ENCODE measurements at regions not wholly inside any gene's neighbourhood (a gene's known extent, or its start where the extent isn't known, plus 50 kb on each side); places are given as distances from the start of the nearest gene placed in this dataset.

DNA sequence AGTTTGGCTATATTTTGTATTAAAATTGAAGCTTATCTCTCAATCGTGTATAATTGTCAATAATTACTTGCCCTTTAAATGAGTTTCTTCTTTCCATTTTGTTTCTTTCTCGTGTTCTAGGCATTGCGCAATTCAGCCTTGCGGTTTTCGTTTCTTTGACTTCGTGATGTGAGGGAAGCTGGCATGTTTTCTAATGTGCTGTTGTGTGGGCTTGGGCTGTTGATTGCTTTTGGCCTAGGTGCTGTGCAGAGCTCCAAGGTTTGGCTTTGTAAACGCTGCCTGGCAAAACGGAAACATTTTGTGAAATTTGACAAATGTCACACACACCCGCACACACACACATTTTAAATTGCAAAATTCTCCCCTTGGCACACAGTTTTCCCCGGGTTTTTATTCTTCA lies 242.6 kb upstream of the TCF4 start:
- TF ChIP-seq, protein P1, sequence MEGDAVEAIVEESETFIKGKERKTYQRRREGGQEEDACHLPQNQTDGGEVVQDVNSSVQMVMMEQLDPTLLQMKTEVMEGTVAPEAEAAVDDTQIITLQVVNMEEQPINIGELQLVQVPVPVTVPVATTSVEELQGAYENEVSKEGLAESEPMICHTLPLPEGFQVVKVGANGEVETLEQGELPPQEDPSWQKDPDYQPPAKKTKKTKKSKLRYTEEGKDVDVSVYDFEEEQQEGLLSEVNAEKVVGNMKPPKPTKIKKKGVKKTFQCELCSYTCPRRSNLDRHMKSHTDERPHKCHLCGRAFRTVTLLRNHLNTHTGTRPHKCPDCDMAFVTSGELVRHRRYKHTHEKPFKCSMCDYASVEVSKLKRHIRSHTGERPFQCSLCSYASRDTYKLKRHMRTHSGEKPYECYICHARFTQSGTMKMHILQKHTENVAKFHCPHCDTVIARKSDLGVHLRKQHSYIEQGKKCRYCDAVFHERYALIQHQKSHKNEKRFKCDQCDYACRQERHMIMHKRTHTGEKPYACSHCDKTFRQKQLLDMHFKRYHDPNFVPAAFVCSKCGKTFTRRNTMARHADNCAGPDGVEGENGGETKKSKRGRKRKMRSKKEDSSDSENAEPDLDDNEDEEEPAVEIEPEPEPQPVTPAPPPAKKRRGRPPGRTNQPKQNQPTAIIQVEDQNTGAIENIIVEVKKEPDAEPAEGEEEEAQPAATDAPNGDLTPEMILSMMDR (IDR thresholded peaks at IDR 0.05; ENCODE audit: extremely low read depth, insufficient read depth, missing control alignments), result no peak
- no peak for DNase-seq (ENCODE audit: low spot score)
- in situ Hi-C loops (cut with MboI; ENCODE audit: low pct_unique_long_range_greater_than_20kb, low sequenced_read_pairs, unreplicated experiment), result no loop called here

DNA sequence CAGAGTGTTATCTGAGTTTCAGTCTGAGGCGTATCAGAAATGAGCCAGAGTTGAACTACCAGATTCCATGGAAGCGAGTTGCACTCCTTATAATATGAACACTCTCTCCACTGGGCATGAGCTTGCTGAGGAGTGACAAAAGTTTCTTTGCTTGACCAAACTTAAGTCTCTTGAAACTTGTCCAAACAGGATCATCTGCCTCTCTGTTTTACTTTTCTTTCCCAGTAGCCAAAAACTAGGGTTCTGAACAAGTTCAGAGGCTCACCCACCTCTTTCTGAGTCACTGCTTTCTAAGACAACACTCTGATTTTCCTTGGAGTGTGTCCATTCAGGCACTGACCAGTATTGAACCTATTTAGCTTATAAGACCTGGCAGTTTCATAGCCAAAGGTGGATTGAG lies 233.2 kb upstream of the TCF4 start:
- no peak for DNase-seq (ENCODE audit: low spot score)
- in situ Hi-C loops (cut with MboI; ENCODE audit: low pct_unique_long_range_greater_than_20kb, low sequenced_read_pairs, unreplicated experiment), result no loop called here
- TF ChIP-seq, protein P1 (IDR thresholded peaks at IDR 0.05; ENCODE audit: extremely low read depth, insufficient read depth, missing control alignments), result no peak

DNA sequence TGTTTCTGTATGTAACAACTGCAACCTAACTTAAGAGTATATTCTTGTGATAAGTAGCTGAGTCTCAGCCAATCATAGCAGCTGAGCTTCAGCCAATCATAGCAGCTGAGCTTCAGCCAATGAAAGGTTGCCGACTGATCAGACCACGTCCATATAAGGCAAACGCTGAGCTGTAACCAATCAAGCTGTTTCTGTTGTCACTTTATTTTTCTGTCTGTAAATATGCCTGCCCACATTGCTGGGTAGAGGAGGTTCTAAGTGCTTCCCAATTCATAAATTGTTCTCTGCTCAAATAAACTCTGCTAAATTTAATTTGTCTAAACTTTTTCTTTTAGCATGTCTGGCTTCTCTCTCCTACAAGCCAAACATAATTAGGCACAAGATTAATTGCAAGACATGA lies 231.5 kb upstream of the TCF4 start:
- TF ChIP-seq, protein P1 (IDR thresholded peaks at IDR 0.05; ENCODE audit: extremely low read depth, insufficient read depth, missing control alignments), result no peak
- in situ Hi-C loops (cut with MboI; ENCODE audit: low pct_unique_long_range_greater_than_20kb, low sequenced_read_pairs, unreplicated experiment), result no loop called here
- DNase-seq (ENCODE audit: low spot score), result no peak

DNA sequence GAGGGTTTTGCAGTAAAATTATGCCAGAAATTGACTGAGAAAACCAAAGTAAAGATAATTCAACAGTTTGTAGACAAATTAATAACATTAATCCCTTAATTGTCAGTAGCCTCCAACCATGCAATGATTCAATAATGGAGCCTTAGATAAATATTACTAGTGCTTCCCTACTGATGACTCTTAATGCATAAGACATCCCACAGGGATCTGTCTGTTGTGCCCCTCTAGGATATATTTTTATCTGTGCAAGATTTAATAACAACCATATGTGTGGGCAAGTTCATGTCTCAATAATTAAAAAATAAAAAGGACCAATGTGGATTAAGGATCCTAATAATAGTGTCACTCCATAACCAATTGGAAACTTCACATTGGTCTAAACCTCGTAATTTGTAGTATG lies 230.3 kb upstream of the TCF4 start:
- DNase-seq (ENCODE audit: low spot score), result no peak
- TF ChIP-seq, protein P1 (IDR thresholded peaks at IDR 0.05; ENCODE audit: extremely low read depth, insufficient read depth, missing control alignments), result no peak
- in situ Hi-C loops (cut with MboI; ENCODE audit: low pct_unique_long_range_greater_than_20kb, low sequenced_read_pairs, unreplicated experiment), result no loop called here

DNA sequence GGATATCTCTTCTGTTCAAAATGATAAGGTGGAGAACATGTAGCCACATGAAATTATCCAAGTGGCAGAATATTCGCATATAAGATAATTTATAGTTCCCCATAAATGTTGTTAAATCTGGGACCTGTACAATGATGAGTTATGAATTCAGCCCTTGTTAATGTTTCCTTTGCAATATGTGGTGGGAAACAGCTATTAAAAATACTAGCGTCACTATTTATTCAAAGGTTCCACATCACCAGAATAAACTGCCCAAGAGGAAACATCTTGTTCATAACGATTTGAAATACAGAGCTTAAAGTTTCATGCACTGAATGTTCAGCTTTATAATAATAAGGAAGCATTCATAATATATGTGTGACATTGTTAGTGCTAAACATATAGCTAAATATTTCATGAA lies 223.9 kb upstream of the TCF4 start:
- no peak for DNase-seq (ENCODE audit: low spot score)
- TF ChIP-seq, protein P1 (IDR thresholded peaks at IDR 0.05; ENCODE audit: extremely low read depth, insufficient read depth, missing control alignments), result no peak
- in situ Hi-C loops (cut with MboI; ENCODE audit: low pct_unique_long_range_greater_than_20kb, low sequenced_read_pairs, unreplicated experiment), result no loop called here

DNA sequence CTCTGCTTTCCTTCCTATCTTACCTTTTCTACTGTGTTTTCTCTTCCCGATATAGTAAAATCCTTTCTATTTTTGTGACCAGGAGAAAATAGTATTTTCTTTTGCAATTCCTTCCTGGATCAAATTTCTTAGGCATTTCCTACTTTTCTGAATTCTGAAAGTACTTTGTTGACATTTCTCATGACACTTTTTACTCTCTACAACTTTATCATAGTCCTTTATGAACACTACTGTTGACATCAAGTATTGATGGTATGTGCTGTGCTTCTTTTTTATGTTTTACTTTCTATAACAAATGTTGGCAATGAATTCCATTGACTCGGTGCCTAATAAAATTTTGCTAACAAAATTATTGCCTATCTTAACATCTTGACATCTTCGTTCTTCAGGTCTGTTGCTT lies 217.7 kb upstream of the TCF4 start:
- in situ Hi-C loops (cut with MboI; ENCODE audit: low pct_unique_long_range_greater_than_20kb, low sequenced_read_pairs, unreplicated experiment), result no loop called here
- TF ChIP-seq, protein P1 (IDR thresholded peaks at IDR 0.05; ENCODE audit: extremely low read depth, insufficient read depth, missing control alignments), result no peak
- DNase-seq (ENCODE audit: low spot score), result no peak

DNA sequence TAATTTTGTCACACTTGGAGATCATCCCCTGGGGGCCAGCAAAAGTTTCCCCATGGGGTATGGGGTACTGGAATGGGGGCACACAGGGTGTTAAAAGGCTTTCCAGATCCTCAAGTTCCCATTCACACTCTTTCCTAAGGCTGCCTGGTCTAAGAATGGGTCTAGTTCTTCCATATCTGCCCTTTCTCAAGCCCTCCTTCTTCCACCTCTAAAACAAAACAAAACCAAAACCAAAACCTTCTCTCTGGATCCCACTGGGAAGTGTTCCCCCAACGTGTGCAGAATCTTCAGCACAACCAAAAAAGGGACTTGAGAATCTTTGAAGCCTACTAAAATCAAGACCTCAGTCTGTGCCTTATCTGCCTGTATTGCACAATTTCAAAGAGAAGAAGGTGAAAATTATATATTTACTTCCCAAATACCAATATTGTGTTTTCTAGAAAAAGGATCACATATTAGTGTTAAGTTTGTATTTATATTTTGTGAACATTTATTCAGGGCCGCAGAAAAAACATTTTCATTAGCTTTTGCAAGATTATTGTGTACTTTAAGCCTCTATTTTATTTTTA lies 207.2 kb upstream of the TCF4 start:
- no peak for DNase-seq (ENCODE audit: low spot score)
- in situ Hi-C loops (cut with MboI; ENCODE audit: low pct_unique_long_range_greater_than_20kb, low sequenced_read_pairs, unreplicated experiment), result no loop called here
- TF ChIP-seq, protein P1 (IDR thresholded peaks at IDR 0.05; ENCODE audit: extremely low read depth, insufficient read depth, missing control alignments), result no peak
